ENCODE measurements at regions not wholly inside any gene's neighbourhood (a gene's known extent, or its start where the extent isn't known, plus 50 kb on each side); places are given as distances from the start of the nearest gene placed in this dataset.

DNA sequence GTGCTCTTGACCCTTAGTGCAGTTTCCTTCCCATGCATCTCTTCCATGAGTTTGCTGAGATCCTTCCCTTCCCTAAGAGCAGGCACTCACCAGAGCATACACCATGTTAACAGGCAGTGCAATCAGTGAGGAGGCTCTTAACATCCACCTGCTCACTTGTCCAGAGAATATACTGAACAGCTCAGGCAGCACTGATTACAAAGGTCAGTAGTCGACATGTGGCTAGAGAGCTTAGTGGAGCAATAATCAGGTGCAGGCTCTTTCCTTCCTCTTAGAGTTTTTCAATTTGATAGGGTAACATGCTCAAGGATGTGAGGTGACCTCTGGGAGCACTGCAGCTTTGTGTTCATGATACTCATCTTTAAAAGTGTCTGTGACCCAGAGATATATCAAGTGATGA lies 144.1 kb upstream of the SETBP1 start:
- Histone ChIP-seq H3K4me1 (peaks cover 0 to 8% (median 3%) of the 10 kb centered on the region in 4 donors), H3K27me3 (no peaks in the 10 kb centered on the region), H3K36me3 (no peaks in the 10 kb centered on the region), H3K9me3 (no peaks in the 10 kb centered on the region), H3K4me3 (no peak overlapping the region), H3K27ac (no peak overlapping the region)
- 47% methylated on average over 1 of the region's 1 CpG; no CpG with 5 or more reads in 1 of the 2 donors for WGBS, 2 donors (ENCODE audit: low coverage in 1 of 2)
- TF ChIP-seq, protein P1, sequence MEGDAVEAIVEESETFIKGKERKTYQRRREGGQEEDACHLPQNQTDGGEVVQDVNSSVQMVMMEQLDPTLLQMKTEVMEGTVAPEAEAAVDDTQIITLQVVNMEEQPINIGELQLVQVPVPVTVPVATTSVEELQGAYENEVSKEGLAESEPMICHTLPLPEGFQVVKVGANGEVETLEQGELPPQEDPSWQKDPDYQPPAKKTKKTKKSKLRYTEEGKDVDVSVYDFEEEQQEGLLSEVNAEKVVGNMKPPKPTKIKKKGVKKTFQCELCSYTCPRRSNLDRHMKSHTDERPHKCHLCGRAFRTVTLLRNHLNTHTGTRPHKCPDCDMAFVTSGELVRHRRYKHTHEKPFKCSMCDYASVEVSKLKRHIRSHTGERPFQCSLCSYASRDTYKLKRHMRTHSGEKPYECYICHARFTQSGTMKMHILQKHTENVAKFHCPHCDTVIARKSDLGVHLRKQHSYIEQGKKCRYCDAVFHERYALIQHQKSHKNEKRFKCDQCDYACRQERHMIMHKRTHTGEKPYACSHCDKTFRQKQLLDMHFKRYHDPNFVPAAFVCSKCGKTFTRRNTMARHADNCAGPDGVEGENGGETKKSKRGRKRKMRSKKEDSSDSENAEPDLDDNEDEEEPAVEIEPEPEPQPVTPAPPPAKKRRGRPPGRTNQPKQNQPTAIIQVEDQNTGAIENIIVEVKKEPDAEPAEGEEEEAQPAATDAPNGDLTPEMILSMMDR (IDR thresholded peaks at IDR 0.05): no peak
- TF ChIP-seq EP300 (IDR thresholded peaks at IDR 0.05; ENCODE audit: low read depth) (no peak), POLR2A (IDR thresholded peaks at IDR 0.05) (no peak), POLR2AphosphoS5 (IDR thresholded peaks at IDR 0.05) (no peak)
- DNase-seq: no peak
- intact Hi-C loops (cut with DNase I; ENCODE audit: low total_unique reads): no loop called here
- in situ Hi-C loops (cut with MboI; ENCODE audit: low pct_ligation_motif_present in 1 of 4, low pct_unique_long_range_greater_than_20kb in 1 of 4, low sequenced_read_pairs in 3 of 4): no loop called here

DNA sequence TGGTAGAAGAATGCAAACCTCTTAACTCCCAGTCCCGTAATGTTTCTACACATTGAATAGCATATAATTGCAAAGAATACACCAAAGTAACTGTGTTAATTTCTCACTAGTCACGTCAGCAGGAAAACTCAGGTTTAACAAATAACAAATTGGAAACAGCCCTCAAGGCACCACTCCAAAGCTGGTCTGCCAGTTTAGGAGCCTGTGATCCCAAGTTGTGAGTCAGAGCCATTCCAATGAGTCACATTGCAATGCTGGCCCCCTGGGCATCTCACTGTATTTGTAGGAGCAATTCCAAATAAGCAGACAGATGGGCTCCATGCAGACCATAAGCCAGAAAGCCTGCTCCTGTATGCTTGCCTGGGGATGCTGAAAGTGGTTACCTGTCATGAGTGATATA lies 143.2 kb upstream of the SETBP1 start:
- H3K9me3 ChIP-seq: no peaks in the 10 kb centered on the region
- DNase-seq: no peak
- intact Hi-C loops (cut with DNase I; ENCODE audit: low total_unique reads): no loop called here
- peaks cover 0 to 11% (median 4%) of the 10 kb centered on the region in 4 donors for H3K4me1 ChIP-seq
- H3K36me3 ChIP-seq: no peaks in the 10 kb centered on the region
- no peak overlapping the region for H3K4me3 ChIP-seq
- 82 to 86% methylated on average over 1 to 2 of the region's 2 CpGs for WGBS, 2 donors (ENCODE audit: low coverage in 1 of 2)
- H3K27me3 ChIP-seq: no peaks in the 10 kb centered on the region
- in situ Hi-C loops (cut with MboI; ENCODE audit: low pct_ligation_motif_present in 1 of 4, low pct_unique_long_range_greater_than_20kb in 1 of 4, low sequenced_read_pairs in 3 of 4): no loop called here
- TF ChIP-seq POLR2A (IDR thresholded peaks at IDR 0.05) (no peak), POLR2AphosphoS5 (IDR thresholded peaks at IDR 0.05) (no peak), EP300 (IDR thresholded peaks at IDR 0.05; ENCODE audit: low read depth) (no peak)
- TF ChIP-seq, protein P1 (IDR thresholded peaks at IDR 0.05): no peak
- H3K27ac ChIP-seq: no peak overlapping the region

DNA sequence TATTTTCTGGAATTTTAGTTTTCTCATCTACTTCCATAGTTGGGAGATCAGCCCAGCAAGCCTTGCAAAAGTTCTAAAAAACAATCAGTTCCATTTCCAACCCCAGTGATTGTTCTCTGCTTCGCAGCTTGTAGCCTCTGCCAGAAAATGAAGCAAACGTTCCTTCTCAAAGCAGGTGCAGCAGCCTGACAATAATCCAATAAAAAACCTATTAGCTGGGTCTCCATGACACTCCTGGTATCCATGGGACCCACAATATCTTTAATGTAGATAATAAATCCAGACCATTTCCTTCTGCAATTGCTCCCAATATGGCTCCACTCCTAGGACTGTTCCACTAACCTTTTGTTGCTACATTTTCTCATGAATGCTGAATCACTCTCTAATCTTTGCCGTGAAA lies 140.8 kb upstream of the SETBP1 start:
- no peak overlapping the region for H3K27ac ChIP-seq
- TF ChIP-seq POLR2AphosphoS5 (IDR thresholded peaks at IDR 0.05): no peak
- TF ChIP-seq, protein P1 (IDR thresholded peaks at IDR 0.05): no peak
- no peak for TF ChIP-seq EP300 (IDR thresholded peaks at IDR 0.05; ENCODE audit: low read depth)
- no peaks in the 10 kb centered on the region for H3K27me3 ChIP-seq
- no peaks in the 10 kb centered on the region for H3K36me3 ChIP-seq
- intact Hi-C loops (cut with DNase I; ENCODE audit: low total_unique reads) (no loop called here), in situ Hi-C loops (cut with MboI; ENCODE audit: low pct_ligation_motif_present in 1 of 4, low pct_unique_long_range_greater_than_20kb in 1 of 4, low sequenced_read_pairs in 3 of 4) (no loop called here)
- 77% methylated on average over 3 of the region's 3 CpGs; no CpG with 5 or more reads in 1 of the 2 donors for WGBS, 2 donors (ENCODE audit: low coverage in 1 of 2)
- no peak for DNase-seq
- H3K4me3 ChIP-seq: no peak overlapping the region
- H3K4me1 ChIP-seq: peaks cover 0 to 11% (median 4%) of the 10 kb centered on the region in 4 donors
- H3K9me3 ChIP-seq: no peaks in the 10 kb centered on the region

DNA sequence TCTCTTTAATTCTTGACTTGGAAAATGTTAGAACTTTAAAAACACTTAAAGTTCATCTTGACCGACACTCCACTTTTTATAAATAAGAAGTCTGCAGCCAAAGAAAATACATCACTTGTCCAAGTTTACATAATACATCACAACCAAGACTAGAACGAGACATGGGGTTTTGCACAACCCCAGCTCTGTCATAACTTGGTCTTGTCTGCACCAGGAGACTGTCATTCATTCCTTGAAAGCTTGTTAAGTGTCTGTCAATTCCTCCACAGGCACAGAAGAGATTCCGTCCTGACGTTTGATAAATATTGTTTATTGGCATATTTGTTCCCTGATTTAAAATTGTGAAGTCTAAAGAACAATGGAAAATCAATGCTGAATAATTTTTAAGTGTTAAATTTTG lies 139.5 kb upstream of the SETBP1 start:
- Histone ChIP-seq H3K36me3 (no peaks in the 10 kb centered on the region), H3K9me3 (no peaks in the 10 kb centered on the region), H3K27me3 (no peaks in the 10 kb centered on the region), H3K4me3 (no peak overlapping the region), H3K27ac (no peak overlapping the region), H3K4me1 (peaks cover 0 to 11% (median 4%) of the 10 kb centered on the region in 4 donors)
- DNase-seq: no peak
- in situ Hi-C loops (cut with MboI; ENCODE audit: low pct_ligation_motif_present in 1 of 4, low pct_unique_long_range_greater_than_20kb in 1 of 4, low sequenced_read_pairs in 3 of 4) (no loop called here), intact Hi-C loops (cut with DNase I; ENCODE audit: low total_unique reads) (no loop called here)
- no peak for TF ChIP-seq EP300 (IDR thresholded peaks at IDR 0.05; ENCODE audit: low read depth)
- 57 to 63% methylated on average over 4 of the region's 4 CpGs for WGBS, 2 donors (ENCODE audit: low coverage in 1 of 2)

DNA sequence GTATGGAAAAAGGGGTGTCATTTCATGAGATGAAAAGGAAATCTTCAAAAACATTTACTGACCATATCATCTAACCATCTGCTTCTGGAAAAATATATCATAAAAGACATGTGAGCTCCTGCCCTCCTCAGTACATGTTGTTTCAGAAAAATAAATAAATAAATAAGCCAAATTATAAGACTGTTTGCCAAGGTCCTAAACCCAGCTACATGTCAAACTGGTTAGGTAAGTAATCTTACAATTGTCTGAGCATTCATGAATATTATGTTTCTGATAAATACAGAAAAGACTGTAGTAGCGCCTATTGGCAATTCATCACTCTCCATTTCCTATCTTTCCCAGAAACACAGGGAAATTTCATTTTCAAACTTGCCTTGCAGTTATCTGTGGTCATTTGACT lies 138.9 kb upstream of the SETBP1 start:
- intact Hi-C loops (cut with DNase I; ENCODE audit: low total_unique reads) (no loop called here), in situ Hi-C loops (cut with MboI; ENCODE audit: low pct_ligation_motif_present in 1 of 4, low pct_unique_long_range_greater_than_20kb in 1 of 4, low sequenced_read_pairs in 3 of 4) (no loop called here)
- H3K4me3 ChIP-seq: no peak overlapping the region
- H3K27me3 ChIP-seq: no peaks in the 10 kb centered on the region
- no peaks in the 10 kb centered on the region for H3K36me3 ChIP-seq
- no peaks in the 10 kb centered on the region for H3K9me3 ChIP-seq
- TF ChIP-seq, protein P1 (IDR thresholded peaks at IDR 0.05): no peak
- TF ChIP-seq EP300 (IDR thresholded peaks at IDR 0.05; ENCODE audit: low read depth): no peak
- no peak for TF ChIP-seq POLR2A (IDR thresholded peaks at IDR 0.05)
- TF ChIP-seq POLR2AphosphoS5 (IDR thresholded peaks at IDR 0.05): no peak
- H3K4me1 ChIP-seq: peaks cover 0 to 6% (median under 1%) of the 10 kb centered on the region in 4 donors
- H3K27ac ChIP-seq: no peak overlapping the region
- WGBS, 2 donors (ENCODE audit: low coverage in 1 of 2): 0% methylated on average over 1 of the region's 1 CpG
- no peak for DNase-seq

Measured in transverse colon (tissue), 4 donors.